DOHH2 (cell line): ENCODE measurements at regions not wholly inside any gene's neighbourhood (a gene's known extent, or its start where the extent isn't known, plus 50 kb on each side); places are given as distances from the start of the nearest gene placed in this dataset.

Source experiments
- CTCF ChIP-seq: fragments of 200-600 bp; sonication (generic); IDR thresholded peaks from one replicate; pipeline ENCODE4 v1.5.1; 2014; ENCODE audit warnings: antibody characterized with exemption, mild to moderate bottlenecking, low read depth, low read length; ENCODE audit not compliant: poor library complexity, severe bottlenecking
- EZH2phosphoT487 ChIP-seq: fragments of 200-600 bp; sonication (generic); IDR thresholded peaks from 2 replicates; pipeline ENCODE4 v1.6.1; 2017; ENCODE audit warnings: borderline replicate concordance, mild to moderate bottlenecking, antibody characterized with exemption, low read length, moderate library complexity, mixed read lengths

DNA sequence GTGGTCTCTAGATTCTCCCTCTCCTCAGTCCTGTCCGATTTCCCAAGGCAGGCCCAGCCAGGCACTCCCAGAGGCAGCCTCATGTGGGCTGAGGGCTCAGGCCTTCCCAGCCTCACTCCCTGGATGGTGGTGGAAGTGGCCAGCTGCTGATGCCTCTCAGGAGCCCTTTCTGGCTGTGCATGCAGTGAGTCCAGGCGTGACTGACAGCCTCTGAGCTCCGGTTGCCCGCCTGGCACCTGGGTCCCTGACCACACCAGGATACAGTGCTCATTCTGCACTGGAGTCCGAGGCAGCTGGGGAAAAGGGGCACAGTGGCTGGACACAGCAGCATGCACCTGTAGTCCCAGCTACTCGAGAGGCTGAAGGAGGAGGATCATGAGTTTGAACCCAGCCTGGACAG, 132.6 kb downstream of the CUL2 start:
- TF ChIP-seq CTCF (no peak), EZH2phosphoT487 (no peak)
